Adrenal gland (tissue), 5 donors: ENCODE measurements at regions not wholly inside any gene's neighbourhood (a gene's known extent, or its start where the extent isn't known, plus 50 kb on each side); places are given as distances from the start of the nearest gene placed in this dataset.

Experiments
- CTCF ChIP-seq, 6 experiments: fragments of 450-650 bp in 4 of 6; fragments of 200-600 bp in 2 of 6; sonication (generic) in 1 of 6; IDR thresholded peaks; 1 replicate in 5 of 6; 2 replicates in 1 of 6; pipeline versions ENCODE4 v1.5.1 to v1.8.0; 2016 to 2021; ENCODE audit warnings: antibody characterized with exemption in 6 of 6, mild to moderate bottlenecking in 2 of 6, moderate library complexity in 1 of 6
- POLR2A ChIP-seq, 2 donors: fragments of 450-650 bp; IDR thresholded peaks; one replicate each; pipeline ENCODE4 v1.6.1; 2017; ENCODE audit warnings: antibody characterized with exemption in 2 of 2, mild to moderate bottlenecking in 2 of 2, moderate library complexity in 1 of 2
- donor health status: DM: no; HTN: no; CAD: no.

- TF ChIP-seq POLR2A (IDR thresholded peaks at IDR 0.05) (no peak), CTCF (IDR thresholded peaks at IDR 0.05) (no peak)
Observed at GRCh38 chr4:176538217-176538925, 218.6 kb downstream of the SPCS3 start.
